ENCODE measurements at regions not wholly inside any gene's neighbourhood (a gene's known extent, or its start where the extent isn't known, plus 50 kb on each side); places are given as distances from the start of the nearest gene placed in this dataset.

GRCh38 chr11:122304306-122304705 lies 188.3 kb upstream of the BLID start:
- Histone ChIP-seq H4K91ac (ENCODE audit: insufficient read depth, low read depth, low read length) (no peak overlapping the region), H3K27me3 (ENCODE audit: control insufficient read depth, insufficient read depth, low read length) (no peaks in the 10 kb centered on the region; the same call in 1 of the 2 replicates), H3K9ac (ENCODE audit: low read depth, low read length) (no peak overlapping the region), H2AFZ (replicated peaks; ENCODE audit: low read length, poor library complexity) (no peak overlapping the region), H3K4me2 (ENCODE audit: low read depth, low read length) (no peak overlapping the region), H2AK9ac (replicated peaks; ENCODE audit: low read depth, low read length, poor library complexity) (no peak overlapping the region), H2BK15ac (ENCODE audit: low read depth, low read length) (no peak overlapping the region), H3K4me3 (ENCODE audit: insufficient read depth, low read depth, low read length) (no peak overlapping the region), H4K20me1 (ENCODE audit: insufficient read depth, low read length) (no peaks in the 10 kb centered on the region), H3K23ac (ENCODE audit: low read depth, low read length) (no peak overlapping the region), H3K14ac (replicated peaks; ENCODE audit: low read depth, low read length) (no peak overlapping the region), H3K36me3 (ENCODE audit: control insufficient read depth, insufficient read depth, low read length) (peaks cover 7% of the 10 kb centered on the region), H3K9me1 (ENCODE audit: insufficient read depth, low read length) (no peaks in the 10 kb centered on the region), H3K9me3 (ENCODE audit: control insufficient read depth, insufficient read depth, low read length) (peaks cover 4% of the 10 kb centered on the region; the same call in 1 of the 2 replicates), H3K4ac (ENCODE audit: low read depth, low read length) (no peak overlapping the region), H4K8ac (ENCODE audit: low read depth in 2 of 2, low read length in 2 of 2) (no peak overlapping the region), H4K5ac (ENCODE audit: low read depth, low read length) (no peak overlapping the region; the same call in 1 of the 2 replicates), H2BK20ac (ENCODE audit: low read depth, low read length) (no peak overlapping the region), H2BK5ac (ENCODE audit: low read depth, low read length, poor library complexity, severe bottlenecking) (no peak overlapping the region), H3K27ac (ENCODE audit: insufficient read depth, low read length) (no peak overlapping the region), H2BK120ac (ENCODE audit: low read depth, low read length) (no peak overlapping the region), H3K56ac (ENCODE audit: extremely low read depth, insufficient read depth, low read length) (no peak overlapping the region), H2AK5ac (ENCODE audit: low read depth, low read length) (no peak overlapping the region), H3K18ac (ENCODE audit: low read depth, low read length) (no peak overlapping the region), H3K4me1 (ENCODE audit: control insufficient read depth, insufficient read depth, low read length) (peaks cover 1% of the 10 kb centered on the region; the same call in 1 of the 2 replicates), H3K79me1 (ENCODE audit: low read depth in 1 of 2, low read length in 2 of 2) (no peaks in the 10 kb centered on the region)
- dilution Hi-C loops (cut with HindIII; ENCODE audit: low sequenced_read_pairs, unreplicated experiment), result no loop called here
- WGBS, 2 experiments (ENCODE audit: extremely low coverage in 2 of 2, insufficient read length in 1 of 2), result no CpG with 5 or more reads among the region's 2 CpGs
- no TSS peak for BruUV-seq (replicated peaks)
- in situ Hi-C loops (cut with MboI; ENCODE audit: low sequenced_read_pairs), result no loop called here
- no peak for TF ChIP-seq CEBPB (IDR thresholded peaks at IDR 0.05; ENCODE audit: low read depth, low read length)
- TF ChIP-seq SMC3 (IDR thresholded peaks at IDR 0.05; ENCODE audit: low read depth, low read length), result no peak
- TF ChIP-seq CTCF (conservative IDR thresholded peaks at IDR 0.05; ENCODE audit: low read depth, low read length), result no peak
- TF ChIP-seq POLR2A (IDR thresholded peaks at IDR 0.05; ENCODE audit: low read depth, low read length), result no peak
- no peak for TF ChIP-seq MXI1 (IDR thresholded peaks at IDR 0.05; ENCODE audit: borderline replicate concordance, low read depth, low read length)
- TF ChIP-seq MAZ (IDR thresholded peaks at IDR 0.05; ENCODE audit: borderline replicate concordance, low read depth, low read length), result no peak
- no peak for TF ChIP-seq ELK1 (IDR thresholded peaks at IDR 0.05; ENCODE audit: borderline replicate concordance, low read depth, low read length)
- CTCF ChIA-PET, result no interaction called here
- DNase-seq (no peak), ATAC-seq (ENCODE audit: low read depth) (no peak)
- POLR2A ChIA-PET (ENCODE audit: unreplicated experiment), result no interaction called here
- intact Hi-C loops (cut with micrococcal nuclease), result no loop called here
